ENCODE measurements at regions not wholly inside any gene's neighbourhood (a gene's known extent, or its start where the extent isn't known, plus 50 kb on each side); places are given as distances from the start of the nearest gene placed in this dataset.

DNA sequence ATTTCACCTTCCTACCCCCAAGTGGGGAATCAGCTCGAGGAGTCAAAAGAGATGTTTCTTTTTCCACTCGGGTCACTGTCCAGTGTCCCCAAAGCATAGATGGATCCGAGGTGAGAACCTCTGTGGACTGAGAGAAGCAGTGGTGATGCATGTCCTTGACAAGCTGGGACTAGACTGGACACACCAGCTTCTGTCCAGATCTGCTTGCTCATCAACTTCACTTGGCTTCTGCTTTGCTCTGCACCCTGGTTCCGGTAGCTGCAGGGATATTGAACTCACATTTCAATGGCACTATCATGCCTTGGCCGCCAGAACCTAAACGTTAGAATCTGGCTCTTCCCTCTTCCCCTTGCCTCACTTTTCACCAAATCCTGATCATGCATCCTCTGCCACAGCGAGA is 50.3 kb upstream of the CXCL12 start:
- peaks cover 0 to 13% of the 10 kb centered on the region in 2 donors for H3K9me3 ChIP-seq (ENCODE audit: control insufficient read depth in 1 of 2, low read length in 2 of 2)
- no peaks in the 10 kb centered on the region for H3K27me3 ChIP-seq (ENCODE audit: low read depth, low read length)
- H3K36me3 ChIP-seq (ENCODE audit: control insufficient read depth in 1 of 2, insufficient read depth in 2 of 2, low read length in 2 of 2) = no peaks in the 10 kb centered on the region
- H3K27ac ChIP-seq (ENCODE audit: low read length) = no peak overlapping the region
- no peaks in the 10 kb centered on the region for H3K4me1 ChIP-seq (ENCODE audit: control insufficient read depth in 1 of 2, insufficient read depth in 2 of 2, low read length in 2 of 2)
- no peak overlapping the region for H3K4me3 ChIP-seq (ENCODE audit: low read depth in 1 of 2, low read length in 2 of 2)

DNA sequence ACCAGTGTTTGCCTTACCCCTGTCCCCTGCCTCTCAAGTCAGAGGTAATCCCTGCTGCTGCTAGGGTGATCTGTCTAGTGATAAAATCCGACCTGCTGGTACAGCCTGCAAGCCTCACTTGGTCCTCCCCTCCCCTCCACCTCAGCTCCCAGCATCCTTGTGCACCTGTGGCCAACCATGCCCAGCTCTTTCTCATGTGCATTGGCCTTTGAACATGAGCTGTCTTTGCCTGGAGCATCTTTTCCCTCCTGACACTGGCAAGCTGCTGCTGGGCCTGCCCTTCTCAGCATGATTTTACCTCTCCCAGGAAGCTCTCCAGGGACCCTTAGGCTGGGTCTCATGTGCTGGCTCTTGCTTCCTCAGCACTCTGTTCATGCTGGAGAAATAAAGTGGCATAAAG is 51.3 kb upstream of the CXCL12 start:
- Histone ChIP-seq H3K36me3 (ENCODE audit: control insufficient read depth in 1 of 2, insufficient read depth in 2 of 2, low read length in 2 of 2) (no peaks in the 10 kb centered on the region), H3K9me3 (ENCODE audit: control insufficient read depth in 1 of 2, low read length in 2 of 2) (peaks cover 0 to 13% of the 10 kb centered on the region in 2 donors), H3K4me1 (ENCODE audit: control insufficient read depth in 1 of 2, insufficient read depth in 2 of 2, low read length in 2 of 2) (no peaks in the 10 kb centered on the region), H3K27me3 (ENCODE audit: low read depth, low read length) (no peaks in the 10 kb centered on the region), H3K4me3 (ENCODE audit: low read depth in 1 of 2, low read length in 2 of 2) (no peak overlapping the region), H3K27ac (ENCODE audit: low read length) (no peak overlapping the region)

DNA sequence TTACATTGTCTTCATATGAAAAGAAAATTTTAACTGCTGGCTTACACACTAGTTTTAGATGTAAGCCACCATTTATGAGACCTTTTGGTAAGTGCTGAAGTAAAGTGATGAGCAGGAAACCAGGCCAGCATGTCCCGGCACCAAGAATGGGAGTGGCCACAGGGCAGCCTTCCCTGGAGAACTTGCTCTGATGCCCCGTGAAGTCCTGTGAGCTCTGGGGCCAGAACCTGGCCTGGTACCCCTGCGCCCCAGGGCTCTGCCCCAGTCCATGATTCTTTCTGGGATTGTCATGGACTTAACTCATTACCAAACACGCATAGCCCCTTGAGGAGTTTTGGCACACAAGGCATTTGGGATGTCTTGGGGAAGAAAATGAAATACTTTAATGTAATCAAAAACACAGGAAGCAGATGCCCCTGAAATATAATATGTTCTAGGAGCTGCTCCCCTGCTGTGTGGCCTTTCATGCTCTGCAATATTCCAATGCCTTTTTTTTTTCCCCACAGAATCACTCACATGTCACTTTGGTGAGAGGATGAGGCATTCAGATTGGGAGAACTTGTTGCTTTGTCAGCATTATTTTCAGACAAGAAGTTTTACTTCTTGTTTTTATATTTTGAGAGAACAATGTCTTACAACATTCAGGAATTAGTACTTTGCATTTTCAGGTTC is 53.1 kb upstream of the CXCL12 start:
- H3K27me3 ChIP-seq (ENCODE audit: low read depth, low read length) = no peaks in the 10 kb centered on the region
- H3K9me3 ChIP-seq (ENCODE audit: control insufficient read depth in 1 of 2, low read length in 2 of 2) = peaks cover 0 to 7% of the 10 kb centered on the region in 2 donors
- no peaks in the 10 kb centered on the region for H3K4me1 ChIP-seq (ENCODE audit: control insufficient read depth in 1 of 2, insufficient read depth in 2 of 2, low read length in 2 of 2)
- no peaks in the 10 kb centered on the region for H3K36me3 ChIP-seq (ENCODE audit: control insufficient read depth in 1 of 2, insufficient read depth in 2 of 2, low read length in 2 of 2)
- H3K4me3 ChIP-seq (ENCODE audit: low read depth in 1 of 2, low read length in 2 of 2) = no peak overlapping the region
- H3K27ac ChIP-seq (ENCODE audit: low read length) = no peak overlapping the region

GRCh38 chr10:44439239-44439957 is 54.5 kb upstream of the CXCL12 start:
- Histone ChIP-seq H3K36me3 (ENCODE audit: control insufficient read depth in 1 of 2, insufficient read depth in 2 of 2, low read length in 2 of 2) (no peaks in the 10 kb centered on the region), H3K9me3 (ENCODE audit: control insufficient read depth in 1 of 2, low read length in 2 of 2) (peaks cover 0 to 2% of the 10 kb centered on the region in 2 donors), H3K4me3 (ENCODE audit: low read depth in 1 of 2, low read length in 2 of 2) (no peak overlapping the region), H3K27ac (ENCODE audit: low read length) (no peak overlapping the region), H3K27me3 (ENCODE audit: low read depth, low read length) (no peaks in the 10 kb centered on the region), H3K4me1 (ENCODE audit: control insufficient read depth in 1 of 2, insufficient read depth in 2 of 2, low read length in 2 of 2) (no peaks in the 10 kb centered on the region)

DNA sequence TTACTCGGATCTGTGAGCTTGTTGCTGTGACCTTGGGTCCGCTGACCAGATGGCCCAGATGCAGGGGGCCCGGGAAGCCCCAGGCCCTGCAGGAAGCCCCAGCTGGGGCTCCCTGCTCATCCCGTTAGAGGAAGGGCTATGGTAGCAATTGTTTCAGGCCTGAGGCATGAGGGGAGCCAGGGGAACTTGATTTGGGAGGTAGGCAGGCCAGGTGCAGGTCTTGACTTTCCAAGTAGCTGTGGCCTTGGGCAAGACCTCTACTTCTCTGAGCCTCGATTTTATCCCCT is 55.0 kb upstream of the CXCL12 start:
- H3K9me3 ChIP-seq (ENCODE audit: control insufficient read depth in 1 of 2, low read length in 2 of 2) = peaks cover 0 to 3% of the 10 kb centered on the region in 2 donors
- no peaks in the 10 kb centered on the region for H3K36me3 ChIP-seq (ENCODE audit: control insufficient read depth in 1 of 2, insufficient read depth in 2 of 2, low read length in 2 of 2)
- no peak overlapping the region for H3K4me3 ChIP-seq (ENCODE audit: low read depth in 1 of 2, low read length in 2 of 2)
- no peaks in the 10 kb centered on the region for H3K27me3 ChIP-seq (ENCODE audit: low read depth, low read length)
- H3K4me1 ChIP-seq (ENCODE audit: control insufficient read depth in 1 of 2, insufficient read depth in 2 of 2, low read length in 2 of 2) = no peaks in the 10 kb centered on the region
- no peak overlapping the region for H3K27ac ChIP-seq (ENCODE audit: low read length)

DNA sequence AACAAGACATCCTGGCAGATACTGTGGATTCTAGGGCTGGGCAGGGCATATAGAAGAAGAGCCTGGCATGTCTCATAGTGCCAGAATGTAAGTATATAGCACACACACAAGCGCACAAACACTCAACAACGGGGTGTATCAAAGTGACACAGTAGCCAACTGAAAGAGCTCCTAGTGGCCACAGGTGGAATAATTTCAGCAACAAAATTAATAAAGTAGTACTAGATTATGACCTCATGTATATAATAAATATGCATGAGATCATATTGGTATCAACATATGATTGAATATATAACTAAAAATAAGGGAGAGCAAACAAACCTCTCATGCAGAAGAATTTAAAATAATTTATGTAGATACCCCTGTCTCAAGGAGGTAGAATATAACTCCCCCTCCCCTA is 72.4 kb upstream of the CXCL12 start:
- no peak overlapping the region for H3K27ac ChIP-seq (ENCODE audit: low read length)
- H3K27me3 ChIP-seq (ENCODE audit: low read depth, low read length) = no peaks in the 10 kb centered on the region
- no peak overlapping the region for H3K4me3 ChIP-seq (ENCODE audit: low read depth in 1 of 2, low read length in 2 of 2)
- no peaks in the 10 kb centered on the region for H3K4me1 ChIP-seq (ENCODE audit: control insufficient read depth in 1 of 2, insufficient read depth in 2 of 2, low read length in 2 of 2)
- H3K9me3 ChIP-seq (ENCODE audit: control insufficient read depth in 1 of 2, low read length in 2 of 2) = no peaks in the 10 kb centered on the region
- no peaks in the 10 kb centered on the region for H3K36me3 ChIP-seq (ENCODE audit: control insufficient read depth in 1 of 2, insufficient read depth in 2 of 2, low read length in 2 of 2)

DNA sequence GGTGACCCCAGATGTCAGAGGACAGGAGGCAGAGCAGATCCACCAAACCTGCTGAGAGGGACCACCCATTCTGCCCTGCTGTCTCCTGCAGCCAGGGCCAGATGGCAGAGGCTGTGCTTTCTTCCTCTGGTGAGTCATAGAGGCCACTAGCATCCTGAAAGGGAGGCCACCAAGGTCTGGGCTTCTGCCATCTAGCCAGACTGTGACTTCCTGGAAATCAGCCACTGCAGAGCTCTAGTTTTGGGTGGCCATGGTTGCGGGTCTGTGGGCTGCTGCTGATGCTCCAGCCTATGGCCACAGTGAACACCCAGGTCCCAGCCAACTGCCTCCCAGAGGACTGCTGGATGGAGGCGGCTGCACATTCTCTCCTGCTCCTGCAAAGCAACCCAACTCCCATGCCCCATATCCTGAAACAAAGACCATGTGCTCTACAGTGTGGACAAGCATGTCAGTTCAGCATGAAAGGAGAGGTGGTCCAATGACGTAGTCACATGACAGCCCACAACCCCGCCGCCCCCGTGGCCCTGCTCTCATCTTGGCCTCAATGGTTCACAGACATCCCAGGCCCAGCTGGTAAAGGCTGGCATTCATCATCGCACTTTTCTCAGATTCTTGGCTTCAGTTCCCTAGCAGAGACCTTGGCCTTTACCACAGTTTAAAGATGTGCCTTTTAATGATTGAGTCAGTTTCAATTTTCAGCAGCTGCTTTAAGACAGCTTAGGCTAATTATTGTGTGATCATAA is 73.9 kb upstream of the CXCL12 start:
- Histone ChIP-seq H3K4me1 (ENCODE audit: control insufficient read depth in 1 of 2, insufficient read depth in 2 of 2, low read length in 2 of 2) (peaks cover 0 to 5% of the 10 kb centered on the region in 2 donors), H3K9me3 (ENCODE audit: control insufficient read depth in 1 of 2, low read length in 2 of 2) (no peaks in the 10 kb centered on the region), H3K27me3 (ENCODE audit: low read depth, low read length) (no peaks in the 10 kb centered on the region), H3K4me3 (ENCODE audit: low read depth in 1 of 2, low read length in 2 of 2) (no peak overlapping the region), H3K27ac (ENCODE audit: low read length) (no peak overlapping the region), H3K36me3 (ENCODE audit: control insufficient read depth in 1 of 2, insufficient read depth in 2 of 2, low read length in 2 of 2) (no peaks in the 10 kb centered on the region)

- Histone ChIP-seq H3K27ac (ENCODE audit: low read length) (no peak overlapping the region), H3K36me3 (ENCODE audit: control insufficient read depth in 1 of 2, insufficient read depth in 2 of 2, low read length in 2 of 2) (no peaks in the 10 kb centered on the region), H3K4me1 (ENCODE audit: control insufficient read depth in 1 of 2, insufficient read depth in 2 of 2, low read length in 2 of 2) (peaks cover 0 to 5% of the 10 kb centered on the region in 2 donors), H3K4me3 (ENCODE audit: low read depth in 1 of 2, low read length in 2 of 2) (no peak overlapping the region), H3K27me3 (ENCODE audit: low read depth, low read length) (no peaks in the 10 kb centered on the region), H3K9me3 (ENCODE audit: control insufficient read depth in 1 of 2, low read length in 2 of 2) (no peaks in the 10 kb centered on the region)
Observed at GRCh38 chr10:44459671-44460070, 74.8 kb upstream of the CXCL12 start.

- Histone ChIP-seq H3K36me3 (ENCODE audit: control insufficient read depth in 1 of 2, insufficient read depth in 2 of 2, low read length in 2 of 2) (no peaks in the 10 kb centered on the region), H3K4me3 (ENCODE audit: low read depth in 1 of 2, low read length in 2 of 2) (no peak overlapping the region), H3K27me3 (ENCODE audit: low read depth, low read length) (no peaks in the 10 kb centered on the region), H3K9me3 (ENCODE audit: control insufficient read depth in 1 of 2, low read length in 2 of 2) (no peaks in the 10 kb centered on the region), H3K27ac (ENCODE audit: low read length) (no peak overlapping the region), H3K4me1 (ENCODE audit: control insufficient read depth in 1 of 2, insufficient read depth in 2 of 2, low read length in 2 of 2) (peaks cover 0 to 5% of the 10 kb centered on the region in 2 donors)
Observed at GRCh38 chr10:44460416-44460815, 75.5 kb upstream of the CXCL12 start.

DNA sequence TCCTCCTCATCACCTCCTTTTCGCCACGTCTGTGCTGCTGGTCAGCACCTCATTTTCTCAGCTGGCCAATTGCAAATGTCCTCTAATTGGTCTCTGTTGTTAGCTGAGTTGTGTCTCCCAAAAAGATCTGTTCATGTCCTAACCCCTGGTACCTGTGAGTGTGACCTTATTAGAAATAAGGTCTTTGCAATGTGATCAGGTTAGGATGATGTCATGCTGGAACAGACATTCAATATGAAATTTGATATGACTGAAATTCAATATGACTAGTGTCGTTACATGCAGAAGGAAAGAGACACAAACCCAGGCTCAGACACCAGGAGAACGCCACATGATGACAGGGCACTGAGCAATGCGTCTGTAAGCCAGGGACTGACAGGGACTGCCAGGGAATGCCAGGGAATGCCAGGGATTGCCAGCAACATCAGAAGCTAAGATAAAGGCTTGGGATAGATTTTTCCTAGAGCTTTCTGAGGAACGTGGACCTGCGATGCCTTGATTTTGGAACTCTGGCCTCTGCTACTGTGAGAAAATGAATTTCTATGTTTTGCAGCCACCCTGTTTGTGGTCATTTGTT is 77.5 kb upstream of the CXCL12 start:
- H3K9me3 ChIP-seq (ENCODE audit: control insufficient read depth in 1 of 2, low read length in 2 of 2) = no peaks in the 10 kb centered on the region
- H3K4me3 ChIP-seq (ENCODE audit: low read depth in 1 of 2, low read length in 2 of 2) = no peak overlapping the region
- no peaks in the 10 kb centered on the region for H3K36me3 ChIP-seq (ENCODE audit: control insufficient read depth in 1 of 2, insufficient read depth in 2 of 2, low read length in 2 of 2)
- no peak overlapping the region for H3K27ac ChIP-seq (ENCODE audit: low read length)
- peaks cover 0 to 5% of the 10 kb centered on the region in 2 donors for H3K4me1 ChIP-seq (ENCODE audit: control insufficient read depth in 1 of 2, insufficient read depth in 2 of 2, low read length in 2 of 2)
- H3K27me3 ChIP-seq (ENCODE audit: low read depth, low read length) = no peaks in the 10 kb centered on the region

- H3K36me3 ChIP-seq (ENCODE audit: control insufficient read depth in 1 of 2, insufficient read depth in 2 of 2, low read length in 2 of 2) = no peaks in the 10 kb centered on the region
- H3K4me3 ChIP-seq (ENCODE audit: low read depth in 1 of 2, low read length in 2 of 2) = no peak overlapping the region
- peaks cover 0 to 5% of the 10 kb centered on the region in 2 donors for H3K4me1 ChIP-seq (ENCODE audit: control insufficient read depth in 1 of 2, insufficient read depth in 2 of 2, low read length in 2 of 2)
- no peak overlapping the region for H3K27ac ChIP-seq (ENCODE audit: low read length)
- no peaks in the 10 kb centered on the region for H3K9me3 ChIP-seq (ENCODE audit: control insufficient read depth in 1 of 2, low read length in 2 of 2)
- no peaks in the 10 kb centered on the region for H3K27me3 ChIP-seq (ENCODE audit: low read depth, low read length)
Observed at GRCh38 chr10:44463511-44464121, 78.7 kb upstream of the CXCL12 start.
